Spleen (tissue), 7 donors: ENCODE measurements at regions not wholly inside any gene's neighbourhood (a gene's known extent, or its start where the extent isn't known, plus 50 kb on each side); places are given as distances from the start of the nearest gene placed in this dataset.

Experiments
- POLR2A ChIP-seq, 3 donors: fragments of 450-650 bp; IDR thresholded peaks; one replicate each; pipeline ENCODE4 v1.5.1; 2017; ENCODE audit warnings: antibody characterized with exemption in 3 of 3, mild to moderate bottlenecking in 1 of 3
- TF ChIP-seq, protein P1 (sequence below), 11 experiments: fragments of 200-600 bp in 7 of 11; fragments of 450-650 bp in 4 of 11; sonication (generic) in 4 of 11; IDR thresholded peaks in 8 of 11; conservative IDR thresholded peaks in 3 of 11; 1 replicate in 7 of 11; 2 replicates in 4 of 11; pipeline versions ENCODE4 v1.4.0 to v1.8.0; 2016 to 2021; ENCODE audit warnings: antibody characterized with exemption in 11 of 11, inconsistent platforms in 4 of 11, mild to moderate bottlenecking in 1 of 11
- donor health status: DM: no; HTN: no; CAD: no; lungs with moderate emphysema.
- donor health status: DM: no; HTN: no; CAD: no.
- donor health status: DM: no; HTN: no; CAD: no.

DNA sequence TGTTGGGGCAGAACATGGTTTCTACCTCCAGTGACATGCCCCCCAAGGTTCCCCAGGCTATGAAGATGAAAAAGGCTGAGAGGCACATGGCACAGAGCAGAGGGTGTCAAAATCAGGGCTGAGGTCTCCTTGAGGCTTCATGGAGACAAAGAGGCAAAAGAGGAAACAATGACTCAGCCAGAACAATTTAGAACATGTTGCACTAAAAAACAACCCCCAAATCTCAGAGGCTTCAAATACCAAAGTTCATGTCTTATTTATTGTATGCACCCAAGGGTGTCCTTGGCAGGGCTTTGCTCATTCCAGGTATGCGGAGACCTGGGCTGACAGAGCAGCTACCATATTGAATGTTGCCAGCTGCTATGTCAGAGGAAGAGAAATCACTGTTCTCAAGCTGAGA, 964.1 kb downstream of the GRID1 start:
- TF ChIP-seq POLR2A (IDR thresholded peaks at IDR 0.05), result no peak
- TF ChIP-seq, protein P1, sequence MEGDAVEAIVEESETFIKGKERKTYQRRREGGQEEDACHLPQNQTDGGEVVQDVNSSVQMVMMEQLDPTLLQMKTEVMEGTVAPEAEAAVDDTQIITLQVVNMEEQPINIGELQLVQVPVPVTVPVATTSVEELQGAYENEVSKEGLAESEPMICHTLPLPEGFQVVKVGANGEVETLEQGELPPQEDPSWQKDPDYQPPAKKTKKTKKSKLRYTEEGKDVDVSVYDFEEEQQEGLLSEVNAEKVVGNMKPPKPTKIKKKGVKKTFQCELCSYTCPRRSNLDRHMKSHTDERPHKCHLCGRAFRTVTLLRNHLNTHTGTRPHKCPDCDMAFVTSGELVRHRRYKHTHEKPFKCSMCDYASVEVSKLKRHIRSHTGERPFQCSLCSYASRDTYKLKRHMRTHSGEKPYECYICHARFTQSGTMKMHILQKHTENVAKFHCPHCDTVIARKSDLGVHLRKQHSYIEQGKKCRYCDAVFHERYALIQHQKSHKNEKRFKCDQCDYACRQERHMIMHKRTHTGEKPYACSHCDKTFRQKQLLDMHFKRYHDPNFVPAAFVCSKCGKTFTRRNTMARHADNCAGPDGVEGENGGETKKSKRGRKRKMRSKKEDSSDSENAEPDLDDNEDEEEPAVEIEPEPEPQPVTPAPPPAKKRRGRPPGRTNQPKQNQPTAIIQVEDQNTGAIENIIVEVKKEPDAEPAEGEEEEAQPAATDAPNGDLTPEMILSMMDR (IDR thresholded peaks at IDR 0.05 in 8 of 11, conservative IDR thresholded peaks at IDR 0.05 in 3 of 11), result no peak
